Large intestine (tissue), 3 donors: ENCODE measurements at regions not wholly inside any gene's neighbourhood (a gene's known extent, or its start where the extent isn't known, plus 50 kb on each side); places are given as distances from the start of the nearest gene placed in this dataset.

ENCODE experiments used
- DNase-seq, 2 donors: peaks; one replicate each; pipeline versions ENCODE4 v3.0.0 to v3.0.0-alpha.2; 2013
- H3K27ac ChIP-seq: one replicate; pipeline ENCODE4 v1.5.1; 2013; ENCODE audit warnings: low read length
- H3K27me3 ChIP-seq: 2 replicates; pipeline ENCODE4 v1.6.1; 2013; ENCODE audit warnings: low read length; ENCODE audit not compliant: control insufficient read depth, insufficient read depth
- H3K36me3 ChIP-seq: 2 replicates; pipeline ENCODE4 v1.6.1; 2013; ENCODE audit warnings: low read length; ENCODE audit not compliant: control insufficient read depth, insufficient read depth
- H3K4me1 ChIP-seq: one replicate; pipeline ENCODE4 v1.6.1; 2013; ENCODE audit warnings: low read length; ENCODE audit not compliant: control insufficient read depth, insufficient read depth
- H3K4me3 ChIP-seq: one replicate; pipeline ENCODE4 v1.5.1; 2013; ENCODE audit warnings: low read length
- H3K9me3 ChIP-seq: one replicate; pipeline ENCODE4 v1.6.1; 2013; ENCODE audit warnings: mild to moderate bottlenecking, low read depth, low read length, moderate library complexity; ENCODE audit not compliant: control insufficient read depth
- WGBS: methylation state at CpG from one replicate; pipeline ENCODE4 v1.1.5; 2013; ENCODE audit warnings: low lambda C conversion rate; ENCODE audit not compliant: insufficient coverage; 5-methylcytosine and 5-hydroxymethylcytosine counted together

- DNase-seq, result no peak
- H3K36me3 ChIP-seq, result no peaks in the 10 kb centered on the region
- no peak overlapping the region for H3K27ac ChIP-seq
- 83% methylated on average over 1 of the region's 2 CpGs for WGBS
- no peaks in the 10 kb centered on the region for H3K9me3 ChIP-seq
- no peaks in the 10 kb centered on the region for H3K27me3 ChIP-seq
- no peaks in the 10 kb centered on the region for H3K4me1 ChIP-seq
- H3K4me3 ChIP-seq, result no peak overlapping the region
Observed at GRCh38 chr13:75091718-75092117, 390.3 kb downstream of the TBC1D4 start.

GRCh38 chr13:75090872-75091615 is 390.9 kb downstream of the TBC1D4 start:
- no CpG with 5 or more reads among the region's 3 CpGs for WGBS

GRCh38 chr13:75088915-75089314 is 393.1 kb downstream of the TBC1D4 start:
- H3K4me1 ChIP-seq, result no peaks in the 10 kb centered on the region
- H3K4me3 ChIP-seq, result no peak overlapping the region
- H3K27me3 ChIP-seq, result no peaks in the 10 kb centered on the region
- DNase-seq, result no peak
- 94% methylated on average over 4 of the region's 4 CpGs for WGBS
- H3K36me3 ChIP-seq, result no peaks in the 10 kb centered on the region
- no peak overlapping the region for H3K27ac ChIP-seq
- peaks cover 2% of the 10 kb centered on the region for H3K9me3 ChIP-seq

More at GRCh38 chr13:75090872-75091615, 390.9 kb downstream of the TBC1D4 start:
- no peak overlapping the region for H3K27ac ChIP-seq
- no peaks in the 10 kb centered on the region for H3K27me3 ChIP-seq
- H3K36me3 ChIP-seq, result no peaks in the 10 kb centered on the region
- DNase-seq, result no peak
- no peaks in the 10 kb centered on the region for H3K4me1 ChIP-seq
- no peaks in the 10 kb centered on the region for H3K9me3 ChIP-seq
- no peak overlapping the region for H3K4me3 ChIP-seq

GRCh38 chr13:75079226-75079625 is 402.7 kb downstream of the TBC1D4 start:
- Histone ChIP-seq H3K36me3 (no peaks in the 10 kb centered on the region), H3K9me3 (peaks cover 2% of the 10 kb centered on the region), H3K27ac (no peak overlapping the region), H3K27me3 (no peaks in the 10 kb centered on the region), H3K4me1 (no peaks in the 10 kb centered on the region), H3K4me3 (no peak overlapping the region)
- DNase-seq, result no peak
- 80% methylated on average over 1 of the region's 2 CpGs for WGBS

- no peaks in the 10 kb centered on the region for H3K27me3 ChIP-seq
- no peak overlapping the region for H3K4me3 ChIP-seq
- no peaks in the 10 kb centered on the region for H3K36me3 ChIP-seq
- no peaks in the 10 kb centered on the region for H3K4me1 ChIP-seq
- no peaks in the 10 kb centered on the region for H3K9me3 ChIP-seq
- H3K27ac ChIP-seq, result no peak overlapping the region
- DNase-seq, result no peak
Observed at GRCh38 chr13:75076476-75076875, 405.5 kb downstream of the TBC1D4 start.

GRCh38 chr13:75073786-75074185 is 408.2 kb downstream of the TBC1D4 start:
- DNase-seq, result no peak
- no peak overlapping the region for H3K27ac ChIP-seq
- no CpG with 5 or more reads among the region's 1 CpG for WGBS
- H3K4me3 ChIP-seq, result no peak overlapping the region
- no peaks in the 10 kb centered on the region for H3K36me3 ChIP-seq
- no peaks in the 10 kb centered on the region for H3K9me3 ChIP-seq
- H3K27me3 ChIP-seq, result no peaks in the 10 kb centered on the region
- no peaks in the 10 kb centered on the region for H3K4me1 ChIP-seq

- no peaks in the 10 kb centered on the region for H3K9me3 ChIP-seq
- no peaks in the 10 kb centered on the region for H3K27me3 ChIP-seq
- WGBS, result 82% methylated on average over 2 of the region's 6 CpGs
- no peak for DNase-seq
- H3K4me1 ChIP-seq, result no peaks in the 10 kb centered on the region
- H3K27ac ChIP-seq, result no peak overlapping the region
- H3K36me3 ChIP-seq, result no peaks in the 10 kb centered on the region
- H3K4me3 ChIP-seq, result no peak overlapping the region
Observed at GRCh38 chr13:75072891-75073290, 409.1 kb downstream of the TBC1D4 start.

GRCh38 chr13:75072368-75072767 is 409.6 kb downstream of the TBC1D4 start:
- H3K27ac ChIP-seq, result no peak overlapping the region
- no peaks in the 10 kb centered on the region for H3K27me3 ChIP-seq
- H3K36me3 ChIP-seq, result no peaks in the 10 kb centered on the region
- H3K4me3 ChIP-seq, result no peak overlapping the region
- DNase-seq, result no peak
- no peaks in the 10 kb centered on the region for H3K9me3 ChIP-seq
- no peaks in the 10 kb centered on the region for H3K4me1 ChIP-seq

- no peaks in the 10 kb centered on the region for H3K9me3 ChIP-seq
- DNase-seq, result no peak
- no peaks in the 10 kb centered on the region for H3K27me3 ChIP-seq
- no peaks in the 10 kb centered on the region for H3K4me1 ChIP-seq
- no peaks in the 10 kb centered on the region for H3K36me3 ChIP-seq
- no peak overlapping the region for H3K27ac ChIP-seq
- H3K4me3 ChIP-seq, result no peak overlapping the region
- WGBS, result no CpG with 5 or more reads among the region's 6 CpGs
Observed at GRCh38 chr13:75071796-75072195, 410.2 kb downstream of the TBC1D4 start.

- WGBS, result 57% methylated on average over 1 of the region's 2 CpGs
Observed at GRCh38 chr13:75071395-75071794, 410.6 kb downstream of the TBC1D4 start.

GRCh38 chr13:75061909-75062308 is 420.1 kb downstream of the TBC1D4 start:
- Histone ChIP-seq H3K4me1 (no peaks in the 10 kb centered on the region), H3K4me3 (no peak overlapping the region), H3K36me3 (no peaks in the 10 kb centered on the region), H3K27me3 (no peaks in the 10 kb centered on the region), H3K27ac (no peak overlapping the region), H3K9me3 (no peaks in the 10 kb centered on the region)
- no peak for DNase-seq

More at GRCh38 chr13:75071395-75071794, 410.6 kb downstream of the TBC1D4 start:
- Histone ChIP-seq H3K9me3 (no peaks in the 10 kb centered on the region), H3K27me3 (no peaks in the 10 kb centered on the region), H3K27ac (no peak overlapping the region), H3K4me1 (no peaks in the 10 kb centered on the region), H3K36me3 (no peaks in the 10 kb centered on the region), H3K4me3 (no peak overlapping the region)
- DNase-seq, result no peak
